Germinal center (tissue), 1 donor: ENCODE measurements at regions not wholly inside any gene's neighbourhood (a gene's known extent, or its start where the extent isn't known, plus 50 kb on each side); places are given as distances from the start of the nearest gene placed in this dataset.

Experiments
- DNase-seq: peaks from one replicate; pipeline ENCODE4 v3.0.0; 2012; ENCODE audit warnings: mixed read lengths, low spot score

DNA sequence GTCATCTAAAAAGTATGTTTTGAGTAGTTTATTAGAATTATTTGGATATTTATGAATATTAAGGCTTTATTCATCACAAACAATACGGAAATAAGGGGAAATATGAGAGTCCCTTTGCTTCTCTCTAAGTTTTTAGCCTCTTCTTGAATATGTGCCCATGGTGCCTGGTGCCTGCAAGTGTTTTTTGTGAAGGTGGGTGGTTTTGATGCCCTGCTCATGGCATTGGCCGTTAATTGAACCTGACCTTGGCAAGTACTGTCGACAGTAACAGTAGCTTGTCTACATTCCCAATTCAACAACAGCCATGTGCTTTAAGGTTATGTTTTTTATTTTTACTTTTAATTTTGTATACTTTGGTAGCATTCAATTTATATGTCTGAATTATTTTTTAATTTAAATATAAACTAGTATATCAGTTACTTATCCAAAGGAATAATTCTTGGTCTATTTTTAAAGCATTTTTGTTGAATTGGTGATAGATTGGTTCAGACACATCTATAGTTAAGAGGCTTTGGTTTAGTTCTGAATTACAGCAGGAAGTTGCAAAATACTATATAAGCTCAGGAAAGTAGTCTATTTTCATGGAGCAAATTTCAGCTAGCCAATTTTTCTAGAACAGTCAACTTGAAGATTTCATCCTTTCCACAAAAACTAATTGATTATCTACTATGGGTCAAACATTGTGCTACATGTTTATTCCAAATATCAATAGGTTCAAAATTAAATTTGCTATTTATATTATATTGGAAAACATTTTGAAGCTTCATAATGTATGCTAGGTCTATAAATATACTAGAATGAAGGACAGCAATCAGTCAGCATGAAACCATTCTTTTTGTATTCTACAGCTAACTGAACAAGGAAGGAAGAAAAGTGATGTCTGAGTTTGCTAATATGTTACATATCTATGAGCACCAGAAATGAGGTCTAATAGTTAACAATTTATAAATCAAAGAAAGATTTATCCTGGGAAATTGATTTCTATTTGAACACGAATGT lies 184.4 kb downstream of the MRPL39 start:
- DNase-seq: no peak

DNA sequence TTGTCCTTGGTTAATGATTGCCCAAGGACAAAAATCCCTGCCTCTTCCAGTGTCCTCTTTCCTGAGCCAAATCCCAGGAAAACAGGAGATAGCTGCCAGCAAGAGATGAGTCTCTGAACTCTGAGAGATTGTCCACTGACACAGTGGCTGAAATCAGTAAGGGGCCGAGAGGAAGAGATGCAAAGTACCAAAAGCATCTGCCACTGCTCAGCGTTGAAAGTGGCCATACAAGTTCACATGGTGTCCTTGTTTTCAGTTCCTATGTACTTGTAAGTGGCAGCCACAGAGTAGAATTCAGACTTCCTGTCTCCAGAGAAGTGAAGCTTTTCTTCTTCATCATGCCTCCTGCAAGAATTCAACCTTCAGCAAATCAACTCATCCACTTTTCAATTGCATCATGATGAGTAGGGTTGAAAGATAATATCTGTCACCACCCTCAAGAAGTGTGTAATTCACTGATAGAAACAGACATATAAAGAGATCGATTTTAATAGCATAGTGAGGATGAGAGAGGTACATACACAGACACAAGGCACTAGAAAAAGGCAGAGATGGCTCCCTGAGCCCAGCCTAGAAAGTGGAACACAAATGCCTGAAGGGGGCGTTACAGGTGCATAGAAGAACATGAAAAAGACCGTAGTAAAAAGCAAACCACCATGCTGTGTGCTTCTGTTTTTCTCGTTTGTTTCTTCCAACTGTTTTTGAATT lies 185.8 kb downstream of the MRPL39 start:
- peak; percentile 55 for DNase-seq

DNA sequence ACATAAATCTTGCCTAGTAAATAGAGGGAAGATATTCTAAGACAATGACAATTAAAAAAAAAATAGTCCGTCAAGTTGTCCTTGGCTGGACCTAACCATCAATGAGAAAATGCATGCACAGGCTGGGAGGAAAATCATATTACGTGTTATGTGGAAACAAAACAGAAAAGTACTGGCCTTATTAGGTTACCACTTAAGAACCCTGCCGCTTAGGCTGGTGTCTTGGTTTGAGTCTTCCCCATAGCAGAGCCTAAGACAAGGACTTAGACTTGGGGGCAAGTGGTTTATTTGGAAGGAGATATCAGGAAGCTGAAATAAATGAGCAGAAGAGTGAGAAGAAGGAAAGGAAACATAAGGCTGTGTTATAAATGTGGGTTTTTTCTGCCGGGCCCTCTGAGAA lies 186.4 kb downstream of the MRPL39 start:
- DNase-seq: no peak

DNA sequence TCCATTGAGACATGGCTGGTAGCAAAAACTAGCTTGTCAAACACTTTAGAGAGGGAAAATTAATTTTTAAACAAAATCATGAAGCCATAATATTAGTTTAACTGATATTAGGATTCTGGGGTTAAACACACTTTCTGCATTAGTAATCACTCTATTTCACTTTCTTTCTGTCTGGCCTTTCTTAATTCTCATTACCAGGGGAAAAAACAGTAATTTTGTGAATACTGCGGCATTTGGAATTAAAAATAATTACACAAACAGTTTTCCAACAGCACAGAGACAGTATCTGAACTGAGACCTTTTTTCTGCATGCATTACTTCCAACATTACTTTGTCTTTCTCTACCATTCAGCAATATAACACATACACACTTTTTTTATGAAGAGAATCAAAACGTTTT lies 190.6 kb downstream of the MRPL39 start:
- no peak for DNase-seq

- no peak for DNase-seq
Measured at GRCh38 chr21:25412100-25412499, 195.2 kb downstream of the MRPL39 start.

- no peak for DNase-seq
Measured at GRCh38 chr21:25409978-25410377, 197.3 kb downstream of the MRPL39 start.

GRCh38 chr21:25408666-25409065 lies 198.6 kb downstream of the MRPL39 start:
- DNase-seq: no peak

GRCh38 chr21:25406887-25407579 lies 200.2 kb downstream of the MRPL39 start:
- no peak for DNase-seq

GRCh38 chr21:25405984-25406383 lies 201.3 kb downstream of the MRPL39 start:
- DNase-seq: no peak

GRCh38 chr21:25402134-25402961 lies 204.9 kb downstream of the MRPL39 start:
- no peak for DNase-seq

- DNase-seq: no peak
Measured at GRCh38 chr21:25400427-25400826, 206.9 kb downstream of the MRPL39 start.

DNA sequence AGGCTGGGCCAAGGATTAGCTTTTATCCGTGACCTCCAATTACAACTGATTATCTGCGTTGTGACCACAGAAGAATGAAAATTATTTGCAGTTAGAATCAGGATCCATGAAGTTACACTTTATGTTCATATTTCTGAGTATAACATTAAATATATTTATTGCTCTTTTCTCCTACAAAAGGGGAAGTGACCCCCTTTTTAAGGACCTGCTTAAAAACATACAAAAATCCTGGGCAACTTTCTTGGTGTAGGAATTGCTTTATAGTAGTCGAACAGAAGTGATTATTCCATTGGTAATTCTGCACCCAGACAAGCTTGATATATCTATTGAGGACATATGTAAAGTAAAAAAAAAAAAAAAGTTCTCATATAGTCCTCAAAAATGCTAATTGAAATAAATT lies 208.7 kb downstream of the MRPL39 start:
- DNase-seq: no peak

DNA sequence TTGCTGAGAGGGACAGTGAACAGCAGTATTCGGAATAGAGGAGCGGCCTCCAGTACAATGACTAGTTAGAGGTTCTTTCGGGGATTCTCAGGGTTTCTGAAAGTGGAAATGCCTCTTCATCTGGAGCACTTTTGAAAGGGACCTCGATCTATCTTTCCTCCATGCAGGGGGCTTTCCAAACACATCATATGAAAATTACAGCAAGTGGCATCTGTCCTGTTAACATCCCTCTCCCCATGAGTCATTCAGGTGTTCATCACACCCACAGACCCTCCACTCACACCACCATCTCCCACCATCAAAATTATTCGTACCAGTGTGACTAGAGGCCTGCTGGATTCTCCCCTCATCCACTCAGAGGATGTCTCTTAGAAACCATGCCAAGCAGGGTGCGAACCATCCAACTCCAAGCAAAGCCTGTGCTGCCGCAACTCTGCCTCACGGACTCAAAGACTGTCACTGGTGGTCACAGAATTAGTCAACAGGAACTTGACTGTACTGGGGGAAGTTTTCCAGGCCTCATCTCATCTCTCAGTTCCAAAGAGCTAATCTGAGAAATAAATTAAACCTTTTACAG lies 211.1 kb downstream of the MRPL39 start:
- DNase-seq: peak; percentile 13

DNA sequence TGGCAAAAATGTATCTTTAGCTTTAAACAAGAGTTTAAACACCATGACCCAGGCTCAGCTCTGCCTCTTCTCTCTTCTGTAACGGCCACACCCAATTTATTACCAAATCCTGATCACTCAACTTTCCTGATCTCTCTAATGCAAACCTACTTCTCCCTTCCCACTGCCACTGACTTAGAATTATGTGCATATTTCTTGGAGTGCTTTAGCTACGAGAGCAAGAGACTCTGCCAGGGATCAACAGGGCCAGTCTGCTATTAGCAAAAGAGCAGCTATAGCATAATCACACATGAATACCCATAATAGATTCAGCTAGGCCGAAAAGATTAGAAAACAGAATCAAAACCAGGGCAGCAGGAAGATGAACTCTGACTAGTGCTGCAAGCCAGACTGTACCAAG lies 215.5 kb downstream of the MRPL39 start:
- DNase-seq: no peak

- no peak for DNase-seq
Measured at GRCh38 chr21:25390701-25391100, 216.6 kb downstream of the MRPL39 start.

GRCh38 chr21:25387665-25388064 lies 219.6 kb downstream of the MRPL39 start:
- DNase-seq: no peak

GRCh38 chr21:25385911-25386474 lies 221.3 kb downstream of the MRPL39 start:
- DNase-seq: peak; percentile 38

- no peak for DNase-seq
Measured at GRCh38 chr21:25385341-25385740, 221.9 kb downstream of the MRPL39 start.

DNA sequence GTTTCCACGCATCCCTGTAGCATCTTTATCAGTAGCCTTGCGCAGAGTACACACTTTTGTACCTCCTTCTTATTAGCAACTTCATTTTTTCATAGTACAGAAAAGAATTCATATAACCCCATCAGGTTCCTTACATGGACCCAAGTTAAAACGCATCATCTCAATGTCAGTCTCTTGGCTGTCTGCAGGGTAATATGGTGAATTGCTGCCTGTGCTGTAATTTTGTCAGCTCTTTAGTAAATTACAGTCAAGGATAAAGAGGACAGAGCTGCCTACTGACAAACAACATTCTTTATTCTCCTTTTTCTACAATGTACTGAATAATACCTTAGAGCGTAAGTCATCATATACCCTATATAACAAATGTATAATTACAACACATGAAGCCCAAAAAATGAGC lies 222.5 kb downstream of the MRPL39 start:
- no peak for DNase-seq

DNA sequence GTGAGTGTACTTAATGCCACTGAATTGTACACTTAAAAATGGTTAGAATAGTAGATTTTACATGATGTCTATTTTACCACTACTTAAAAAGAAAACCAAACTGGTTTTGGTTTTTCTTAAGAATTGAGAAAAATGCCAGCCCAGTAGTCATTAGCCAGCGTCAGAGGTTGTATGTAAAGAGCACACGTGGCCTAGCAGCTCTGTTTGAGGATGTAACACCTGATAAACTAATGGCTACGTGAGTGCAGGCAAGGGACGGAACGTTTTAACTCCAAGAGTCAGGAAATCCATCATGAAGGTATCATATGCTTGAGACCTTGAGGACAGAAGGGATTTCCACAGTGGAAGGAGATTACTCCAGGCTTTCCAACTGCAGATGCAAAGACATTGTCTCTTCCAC lies 223.7 kb downstream of the MRPL39 start:
- no peak for DNase-seq

DNA sequence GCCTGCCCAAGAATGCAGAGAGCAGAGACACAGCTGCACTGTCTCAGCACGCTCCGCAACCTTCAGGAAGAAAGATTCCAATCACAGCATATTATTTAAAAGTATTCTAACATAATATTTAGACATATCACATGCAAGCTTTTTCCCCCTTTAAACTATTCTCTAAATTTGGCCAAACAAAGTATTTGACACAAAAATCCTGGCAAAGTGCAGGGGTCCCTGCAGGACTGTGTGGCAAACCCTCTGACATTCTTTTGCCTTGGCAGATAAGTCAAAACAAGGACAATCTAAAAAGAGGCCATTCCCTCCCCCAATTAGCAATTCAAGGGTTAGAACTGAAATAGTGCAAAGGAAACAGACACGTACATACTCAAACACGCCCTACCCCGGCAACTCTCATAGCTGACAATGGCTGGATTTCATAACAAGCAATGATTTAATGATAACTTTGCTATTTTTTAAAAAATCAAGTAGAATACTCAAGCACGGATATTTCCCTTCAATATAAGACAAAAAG lies 225.3 kb downstream of the MRPL39 start:
- no peak for DNase-seq
